Stomach (tissue), 4 donors: ENCODE measurements at regions not wholly inside any gene's neighbourhood (a gene's known extent, or its start where the extent isn't known, plus 50 kb on each side); places are given as distances from the start of the nearest gene placed in this dataset.

Experiments
- CTCF ChIP-seq, 7 experiments: fragments of 450-650 bp in 4 of 7; fragments of 200-600 bp in 3 of 7; sonication (generic) in 3 of 7; IDR thresholded peaks; one replicate each; pipeline ENCODE4 v1.5.1; 2016 to 2019; ENCODE audit warnings: antibody characterized with exemption in 7 of 7, control low read depth in 2 of 7, mild to moderate bottlenecking in 1 of 7
- POLR2AphosphoS5 ChIP-seq, 3 donors: sonication (generic); formaldehyde crosslinking; IDR thresholded peaks; one replicate each; pipeline ENCODE4 v1.6.1; 2016; ENCODE audit warnings: antibody characterized with exemption in 3 of 3

- TF ChIP-seq CTCF (IDR thresholded peaks at IDR 0.05), result no peak
- no peak for TF ChIP-seq POLR2AphosphoS5 (IDR thresholded peaks at IDR 0.05)
These were observed 106.8 kb upstream of the PHACTR1 start for GRCh38 chr6:12609751-12610150.
